NCI-H69 (cell line): ENCODE measurements at regions not wholly inside any gene's neighbourhood (a gene's known extent, or its start where the extent isn't known, plus 50 kb on each side); places are given as distances from the start of the nearest gene placed in this dataset.

Experiments
- DNase-seq: peaks from one replicate; lab custom pipeline; 2025; lab: John Stamatoyannopoulos, UW

- no peak for DNase-seq
Measured at GRCh38 chr2:222351035-222351434, 52.2 kb upstream of the PAX3 start.

- DNase-seq: no peak
Measured at GRCh38 chr2:222352981-222353380, 54.2 kb upstream of the PAX3 start.

GRCh38 chr2:222353993-222354392, 55.2 kb upstream of the PAX3 start:
- DNase-seq: no peak

- no peak for DNase-seq
Measured at GRCh38 chr2:222355860-222356259, 57.1 kb upstream of the PAX3 start.

GRCh38 chr2:222357930-222358329, 59.1 kb upstream of the PAX3 start:
- no peak for DNase-seq

GRCh38 chr2:222358876-222359275, 60.1 kb upstream of the PAX3 start:
- no peak for DNase-seq

GRCh38 chr2:222360146-222360545, 61.3 kb upstream of the PAX3 start:
- no peak for DNase-seq

GRCh38 chr2:222360997-222361396, 62.2 kb upstream of the PAX3 start:
- no peak for DNase-seq

GRCh38 chr2:222361787-222362186, 62.6 kb upstream of the SGPP2 start:
- no peak for DNase-seq

- DNase-seq: no peak
Measured at GRCh38 chr2:222362336-222362735, 62.0 kb upstream of the SGPP2 start.

- DNase-seq: no peak
Measured at GRCh38 chr2:222364285-222364895, 60.0 kb upstream of the SGPP2 start.

- DNase-seq: peak; percentile 6
Measured at GRCh38 chr2:222368280-222368679, 56.1 kb upstream of the SGPP2 start.

GRCh38 chr2:222372993-222373392, 51.4 kb upstream of the SGPP2 start:
- no peak for DNase-seq
